IMR-90 (cell line): ENCODE measurements at regions not wholly inside any gene's neighbourhood (a gene's known extent, or its start where the extent isn't known, plus 50 kb on each side); places are given as distances from the start of the nearest gene placed in this dataset.

Experiments used
- ATAC-seq: fragments of 200-7000 bp; cut with Tn5 transposase; 2 replicates; pipeline ENCODE4 v1.9.1; 2020; ENCODE audit warnings: low read depth, mild to moderate bottlenecking, moderate library complexity
- BruUV-seq: library from RNA; stranded (reverse); fragments of 400-500 nt; replicated peaks from 2 replicates; lab custom pipeline; 2021; lab: Mats Ljungman, UMichigan
- CTCF ChIA-PET: fragments of 300-600 bp; formaldehyde crosslinking; extraction: SDS; loops from one replicate; lab custom pipeline; 2021; ENCODE audit warnings: antibody characterized with exemption; lab: Yijun Ruan, JAX
- POLR2A ChIA-PET: fragments of 300-600 bp; sonication (Branson Sonifier 250); formaldehyde crosslinking; loops from one replicate; lab custom pipeline; 2022; ENCODE audit warnings: antibody characterized with exemption; ENCODE audit not compliant: unreplicated experiment; lab: Charles Lee
- DNase-seq: peaks from one replicate; pipeline ENCODE4 v3.0.0; 2013
- H2AFZ ChIP-seq: replicated peaks from 2 replicates; pipeline ENCODE3; 2013; ENCODE audit warnings: low read length, mild to moderate bottlenecking; ENCODE audit not compliant: poor library complexity
- H2AK5ac ChIP-seq: 2 replicates; pipeline ENCODE4 v1.6.1; 2013; ENCODE audit warnings: low read depth, low read length, inconsistent platforms
- H2AK9ac ChIP-seq: replicated peaks from 2 replicates; pipeline ENCODE3; 2013; ENCODE audit warnings: mild to moderate bottlenecking, low read depth, low read length, moderate library complexity; ENCODE audit not compliant: poor library complexity
- H2BK120ac ChIP-seq: 2 replicates; pipeline ENCODE4 v1.6.1; 2013; ENCODE audit warnings: low read depth, low read length, inconsistent platforms
- H2BK15ac ChIP-seq: 3 replicates; pipeline ENCODE4 v1.6.1; 2013; ENCODE audit warnings: low read depth, low read length, inconsistent platforms
- H2BK20ac ChIP-seq: 2 replicates; pipeline ENCODE4 v1.6.1; 2013; ENCODE audit warnings: low read depth, mild to moderate bottlenecking, inconsistent platforms, low read length, moderate library complexity
- H2BK5ac ChIP-seq: 2 replicates; pipeline ENCODE4 v1.6.1; 2013; ENCODE audit warnings: mild to moderate bottlenecking, low read depth, low read length, inconsistent platforms; ENCODE audit not compliant: poor library complexity, severe bottlenecking
- H3K14ac ChIP-seq: replicated peaks from 2 replicates; pipeline ENCODE4 v1.6.1; 2013; ENCODE audit warnings: low read depth, low read length, inconsistent platforms
- H3K18ac ChIP-seq: 2 replicates; pipeline ENCODE4 v1.6.1; 2013; ENCODE audit warnings: low read depth, low read length, control low read depth
- H3K23ac ChIP-seq: 2 replicates; pipeline ENCODE4 v1.6.1; 2013; ENCODE audit warnings: low read depth, low read length, inconsistent platforms
- H3K27ac ChIP-seq: 2 replicates; pipeline ENCODE4 v1.5.1; 2013; ENCODE audit warnings: mild to moderate bottlenecking, control low read depth, low read length; ENCODE audit not compliant: insufficient read depth
- H3K27me3 ChIP-seq: 2 replicates; pipeline ENCODE4 v1.6.1; 2013; ENCODE audit warnings: low read length; ENCODE audit not compliant: control insufficient read depth, insufficient read depth
- H3K36me3 ChIP-seq: 2 replicates; pipeline ENCODE4 v1.6.1; 2013; ENCODE audit warnings: low read length, mixed read lengths; ENCODE audit not compliant: control insufficient read depth, insufficient read depth
- H3K4ac ChIP-seq: 2 replicates; pipeline ENCODE4 v1.6.1; 2013; ENCODE audit warnings: low read depth, low read length, inconsistent platforms
- H3K4me1 ChIP-seq: 2 replicates; pipeline ENCODE4 v1.6.1; 2013; ENCODE audit warnings: low read length, mixed read lengths; ENCODE audit not compliant: control insufficient read depth, insufficient read depth
- H3K4me2 ChIP-seq: 2 replicates; pipeline ENCODE4 v1.6.1; 2013; ENCODE audit warnings: low read depth, mild to moderate bottlenecking, control low read depth, low read length, moderate library complexity
- H3K4me3 ChIP-seq: 2 replicates; pipeline ENCODE4 v1.5.1; 2013; ENCODE audit warnings: low read depth, mild to moderate bottlenecking, control low read depth, low read length, moderate library complexity; ENCODE audit not compliant: insufficient read depth
- H3K56ac ChIP-seq: 2 replicates; pipeline ENCODE4 v1.6.1; 2013; ENCODE audit warnings: low read length, inconsistent platforms; ENCODE audit not compliant: insufficient read depth; ENCODE audit errors: extremely low read depth
- H3K79me1 ChIP-seq, 2 experiments: 2 replicates each; pipeline ENCODE4 v1.6.1; 2013; ENCODE audit warnings: low read length in 2 of 2, inconsistent platforms in 1 of 2, low read depth in 1 of 2
- H3K9ac ChIP-seq: 2 replicates; pipeline ENCODE4 v1.6.1; 2013; ENCODE audit warnings: low read depth, low read length, control low read depth
- H3K9me1 ChIP-seq: 2 replicates; pipeline ENCODE4 v1.6.1; 2013; ENCODE audit warnings: low read length, inconsistent platforms; ENCODE audit not compliant: insufficient read depth
- H3K9me3 ChIP-seq: 2 replicates; pipeline ENCODE4 v1.6.1; 2013; ENCODE audit warnings: low read length; ENCODE audit not compliant: control insufficient read depth, insufficient read depth
- H4K20me1 ChIP-seq: 2 replicates; pipeline ENCODE4 v1.6.1; 2013; ENCODE audit warnings: low read length, inconsistent platforms; ENCODE audit not compliant: insufficient read depth
- H4K5ac ChIP-seq: 2 replicates; pipeline ENCODE4 v1.6.1; 2013; ENCODE audit warnings: mild to moderate bottlenecking, low read depth, low read length, control low read depth
- H4K8ac ChIP-seq, 2 experiments: 2 replicates each; pipeline ENCODE4 v1.6.1; 2013; ENCODE audit warnings: low read depth in 2 of 2, low read length in 2 of 2, control low read depth in 1 of 2, inconsistent platforms in 1 of 2
- H4K91ac ChIP-seq: 2 replicates; pipeline ENCODE4 v1.6.1; 2013; ENCODE audit warnings: low read depth, low read length, inconsistent platforms; ENCODE audit not compliant: insufficient read depth
- NFE2L2 ChIP-seq: fragments of 150-350 bp; IDR thresholded peaks from 2 replicates; pipeline ENCODE4 v1.6.1; 2016; ENCODE audit warnings: low read depth, mild to moderate bottlenecking, low read length
- WGBS, 2 experiments: methylation state at CpG; one replicate each; pipeline versions ENCODE4 v1.1.5 to v1.1.7; 2013; ENCODE audit warnings: missing lambda C conversion rate in 2 of 2; ENCODE audit not compliant: insufficient read length in 1 of 2; ENCODE audit errors: extremely low coverage in 2 of 2; 5-methylcytosine and 5-hydroxymethylcytosine counted together
- dilution Hi-C: fragments of 300-500 bp; cut with HindIII; formaldehyde crosslinking; loops from one replicate; pipeline ENCODE4 v1.14.3; 2018; ENCODE audit warnings: low sequenced_read_pairs; ENCODE audit not compliant: unreplicated experiment
- in situ Hi-C: fragments of 300-500 bp; cut with MboI; formaldehyde crosslinking; loops from 3 replicates; pipeline ENCODE4 v1.14.3; 2019; ENCODE audit warnings: low sequenced_read_pairs, inconsistent platforms, mixed read lengths
- intact Hi-C: fragments of 100-400 bp; cut with micrococcal nuclease; formaldehyde crosslinking; loops from 2 replicates; pipeline ENCODE4 v1.10.0; 2022

GRCh38 chr7:42720991-42721796 is 190.7 kb downstream of the C7orf25 start:
- dilution Hi-C loops = no loop called here
- Histone ChIP-seq H2BK5ac (no peak overlapping the region), H4K5ac (no peak overlapping the region), H3K23ac (no peak overlapping the region), H2AFZ (no peak overlapping the region), H3K4me1 (no peaks in the 10 kb centered on the region), H3K4me3 (no peak overlapping the region), H3K27me3 (no peaks in the 10 kb centered on the region), H3K14ac (no peak overlapping the region), H4K20me1 (no peaks in the 10 kb centered on the region), H3K9ac (no peak overlapping the region), H3K56ac (no peak overlapping the region), H2BK120ac (no peak overlapping the region), H3K9me1 (no peaks in the 10 kb centered on the region), H2AK5ac (no peak overlapping the region), H2BK15ac (no peak overlapping the region), H3K36me3 (no peaks in the 10 kb centered on the region), H3K27ac (no peak overlapping the region), H2AK9ac (no peak overlapping the region), H3K79me1 (no peaks in the 10 kb centered on the region), H3K9me3 (no peaks in the 10 kb centered on the region), H4K91ac (no peak overlapping the region), H3K4me2 (no peak overlapping the region), H2BK20ac (no peak overlapping the region), H3K18ac (no peak overlapping the region), H3K4ac (no peak overlapping the region), H4K8ac (no peak overlapping the region)
- ATAC-seq (no peak), DNase-seq (no peak)
- no TSS peak for BruUV-seq
- in situ Hi-C loops = no loop called here
- CTCF ChIA-PET = interaction anchor here (0.7 kb wide), 1 partner anchor 29 kb away, joined by 3 read pairs; no protein-coding TSS in a partner anchor
- POLR2A ChIA-PET = no interaction called here
- TF ChIP-seq NFE2L2 = no peak
- intact Hi-C loops = no loop called here
- no CpG with 5 or more reads among the region's 10 CpGs for WGBS, 2 experiments
